Activated naive CD4-positive, alpha-beta T cell treated with Interleukin-2 at 50 U/mL for 16 hours (primary cell): ENCODE measurements at regions not wholly inside any gene's neighbourhood (a gene's known extent, or its start where the extent isn't known, plus 50 kb on each side); places are given as distances from the start of the nearest gene placed in this dataset.
"Not testable (repeated sequence)": the region's sequence is repeated elsewhere in the genome, so short reads cannot be mapped to it uniquely, and the experiment has no call there.

ENCODE experiments used
- DNase-seq: peaks from one replicate; pipeline ENCODE4 v3.0.0-alpha.2; 2020

- no peak for DNase-seq
Measured at GRCh38 chr1:88612773-88613172, 71.3 kb upstream of the PKN2 start.

GRCh38 chr1:88618331-88618730 lies 65.7 kb upstream of the PKN2 start:
- no peak for DNase-seq

GRCh38 chr1:88623101-88623500 lies 61.0 kb upstream of the PKN2 start:
- not testable (repeated sequence) for DNase-seq
